Fibroblast of lung (primary cell): ENCODE measurements at regions not wholly inside any gene's neighbourhood (a gene's known extent, or its start where the extent isn't known, plus 50 kb on each side); places are given as distances from the start of the nearest gene placed in this dataset.

Experiments
- CTCF ChIP-seq, 2 donors: IDR thresholded peaks in 1 of 2; conservative IDR thresholded peaks in 1 of 2; 1 replicate in 1 of 2; 2 replicates in 1 of 2; pipeline ENCODE4 v1.5.1; 2011 to 2012; ENCODE audit warnings: low read length in 2 of 2, control low read depth in 1 of 2, inconsistent platforms in 1 of 2, low read depth in 1 of 2, mild to moderate bottlenecking in 1 of 2
- EZH2 ChIP-seq: IDR thresholded peaks from 2 replicates; pipeline ENCODE4 v1.5.1; 2012; ENCODE audit warnings: low read length, control low read depth, mild to moderate bottlenecking; ENCODE audit errors: missing control alignments

GRCh38 chr14:83342590-83342989 is 1808.9 kb upstream of the SEL1L start:
- TF ChIP-seq CTCF (conservative IDR thresholded peaks at IDR 0.05 in 1 of 2, IDR thresholded peaks at IDR 0.05 in 1 of 2; ENCODE audit: low read depth in 1 of 2, low read length in 2 of 2) (no peak), EZH2 (no peak)
